HepG2 (cell line): ENCODE measurements at regions not wholly inside any gene's neighbourhood (a gene's known extent, or its start where the extent isn't known, plus 50 kb on each side); places are given as distances from the start of the nearest gene placed in this dataset.

Experiments
- ATAC-seq: fragments of 200-7000 bp; cut with Tn5 transposase; 3 replicates; pipeline ENCODE4 v1.9.1; 2020; ENCODE audit warnings: mild to moderate bottlenecking, moderate library complexity
- BruUV-seq: library from RNA; stranded (reverse); fragments of 400-500 nt; replicated peaks from 2 replicates; lab custom pipeline; 2021; lab: Mats Ljungman, UMichigan
- CTCF ChIA-PET: fragments of 300-600 bp; formaldehyde crosslinking; extraction: SDS; loops from one replicate; lab custom pipeline; 2021; ENCODE audit warnings: low total read pairs, inconsistent platforms, low intra/inter-chr PET ratio; lab: Yijun Ruan, JAX
- POLR2A ChIA-PET: fragments of 350-600 bp; sonication (Branson Sonifier 250); formaldehyde crosslinking; loops from one replicate; lab custom pipeline; 2020; ENCODE audit warnings: antibody characterized with exemption, inconsistent platforms; lab: Yijun Ruan, JAX
- DNase-seq: peaks from one replicate; pipeline ENCODE4 v3.0.0-alpha.2; 2015; ENCODE audit warnings: low spot score
- FAIRE-seq: peaks from 3 replicates; lab custom pipeline; 2011; peaks lifted over from hg19 to GRCh38; lab: Jason Lieb, UNC
- H2AFZ ChIP-seq: one replicate; pipeline ENCODE4 v1.6.1; 2011; ENCODE audit warnings: low read length, inconsistent platforms
- H3K27ac ChIP-seq: fragments of 300-600 bp; 3 replicates; pipeline ENCODE4 v1.8.0; 2011; ENCODE audit warnings: mixed run types, mild to moderate bottlenecking, mixed read lengths, low read length, inconsistent platforms; ENCODE audit not compliant: insufficient read depth; ENCODE audit errors: extremely low read length
- H3K27me3 ChIP-seq, 2 experiments: fragments of 200-600 bp in 1 of 2; 2 replicates in 1 of 2; 3 replicates in 1 of 2; pipeline versions ENCODE4 v1.6.0 to v1.8.0; 2011; ENCODE audit warnings: low read length in 2 of 2, mild to moderate bottlenecking in 2 of 2, moderate library complexity in 2 of 2, inconsistent platforms in 1 of 2; ENCODE audit not compliant: insufficient read depth in 2 of 2, control insufficient read depth in 1 of 2
- H3K36me3 ChIP-seq, 2 experiments: fragments of 200-600 bp in 1 of 2; replicated peaks in 1 of 2; 2 replicates in 1 of 2; 3 replicates in 1 of 2; pipeline versions ENCODE4 v1.5.1 to v1.8.0; 2011; ENCODE audit warnings: low read length in 2 of 2, inconsistent platforms in 1 of 2; ENCODE audit not compliant: insufficient read depth in 2 of 2, control insufficient read depth in 1 of 2
- H3K4me1 ChIP-seq: 2 replicates; pipeline ENCODE4 v1.5.1; 2012; ENCODE audit warnings: low read length, inconsistent platforms; ENCODE audit not compliant: insufficient read depth
- H3K4me2 ChIP-seq: 2 replicates; pipeline ENCODE4 v1.6.0; 2011; ENCODE audit warnings: low read depth, low read length, inconsistent platforms
- H3K4me3 ChIP-seq, 3 experiments: fragments of 200-600 bp in 1 of 3; sonication (generic), shearing (Covaris generic) in 1 of 3; replicated peaks in 1 of 3; 2 replicates each; pipeline ENCODE4 v1.5.1; 2011 to 2016; ENCODE audit warnings: low read length in 3 of 3, inconsistent platforms in 2 of 3, low read depth in 2 of 3, mild to moderate bottlenecking in 2 of 3, control low read depth in 1 of 3, mixed read lengths in 1 of 3; ENCODE audit not compliant: insufficient read depth in 1 of 3
- H3K79me2 ChIP-seq: one replicate; pipeline ENCODE4 v1.6.1; 2011; ENCODE audit warnings: low read length, inconsistent platforms; ENCODE audit not compliant: insufficient read depth
- H3K9ac ChIP-seq: 2 replicates; pipeline ENCODE4 v1.6.0; 2011; ENCODE audit warnings: mild to moderate bottlenecking, low read depth, low read length, inconsistent platforms; ENCODE audit not compliant: insufficient read depth
- H3K9me3 ChIP-seq: 2 replicates; pipeline ENCODE4 v1.5.1; 2012; ENCODE audit warnings: mild to moderate bottlenecking, low read length
- H4K20me1 ChIP-seq: 2 replicates; pipeline ENCODE4 v1.6.0; 2011; ENCODE audit warnings: inconsistent platforms, mild to moderate bottlenecking, low read length, moderate library complexity; ENCODE audit not compliant: insufficient read depth
- IKZF4 ChIP-seq: sonication (generic); formaldehyde crosslinking; IDR thresholded peaks from 2 replicates; pipeline ENCODE4 v1.5.1; 2020; ENCODE audit warnings: borderline replicate concordance, mild to moderate bottlenecking, low read depth, missing genetic modification reagents; ENCODE audit errors: not compliant biosample characterization
- MAFF ChIP-seq: IDR thresholded peaks from 2 replicates; pipeline ENCODE4 v1.6.1; 2011; ENCODE audit warnings: low read depth, low read length, improper control_type of control experiment
- MAFK ChIP-seq, 2 experiments: IDR thresholded peaks in 1 of 2; conservative IDR thresholded peaks in 1 of 2; 2 replicates each; pipeline ENCODE4 v1.6.1; 2011; ENCODE audit warnings: improper control_type of control experiment in 2 of 2, low read length in 2 of 2
- ZNF335 ChIP-seq: sonication (generic); formaldehyde crosslinking; IDR thresholded peaks from 2 replicates; pipeline ENCODE4 v1.4.0; 2020; ENCODE audit warnings: missing genetic modification reagents
- ZNF441 ChIP-seq: sonication (generic); formaldehyde crosslinking; IDR thresholded peaks from 2 replicates; pipeline ENCODE4 v1.7.0; 2021; ENCODE audit warnings: missing genetic modification reagents, borderline replicate concordance
- ZNF558 ChIP-seq: sonication (generic); formaldehyde crosslinking; IDR thresholded peaks from 2 replicates; pipeline ENCODE4 v1.9.0; 2022; ENCODE audit warnings: mild to moderate bottlenecking, missing genetic modification reagents, borderline replicate concordance
- ZNF878 ChIP-seq: sonication (generic); formaldehyde crosslinking; IDR thresholded peaks from 2 replicates; pipeline ENCODE4 v1.8.1; 2023; ENCODE audit warnings: mild to moderate bottlenecking, missing genetic modification reagents, moderate library complexity
- WGBS: methylation state at CpG from one replicate; pipeline ENCODE4 v1.1.6; 2017; ENCODE audit warnings: low lambda C conversion rate; 5-methylcytosine and 5-hydroxymethylcytosine counted together
- in situ Hi-C: cut with HindIII; loops from 2 replicates; pipeline ENCODE4 v1.10.0; 2017; ENCODE audit warnings: low pct_unique_long_range_greater_than_20kb; ENCODE audit not compliant: extremely low pct_ligation_motif_present
- intact Hi-C: fragments of 100-400 bp; cut with micrococcal nuclease; formaldehyde crosslinking; loops from one replicate; pipeline ENCODE4 v1.10.0; 2022; ENCODE audit not compliant: unreplicated experiment

DNA sequence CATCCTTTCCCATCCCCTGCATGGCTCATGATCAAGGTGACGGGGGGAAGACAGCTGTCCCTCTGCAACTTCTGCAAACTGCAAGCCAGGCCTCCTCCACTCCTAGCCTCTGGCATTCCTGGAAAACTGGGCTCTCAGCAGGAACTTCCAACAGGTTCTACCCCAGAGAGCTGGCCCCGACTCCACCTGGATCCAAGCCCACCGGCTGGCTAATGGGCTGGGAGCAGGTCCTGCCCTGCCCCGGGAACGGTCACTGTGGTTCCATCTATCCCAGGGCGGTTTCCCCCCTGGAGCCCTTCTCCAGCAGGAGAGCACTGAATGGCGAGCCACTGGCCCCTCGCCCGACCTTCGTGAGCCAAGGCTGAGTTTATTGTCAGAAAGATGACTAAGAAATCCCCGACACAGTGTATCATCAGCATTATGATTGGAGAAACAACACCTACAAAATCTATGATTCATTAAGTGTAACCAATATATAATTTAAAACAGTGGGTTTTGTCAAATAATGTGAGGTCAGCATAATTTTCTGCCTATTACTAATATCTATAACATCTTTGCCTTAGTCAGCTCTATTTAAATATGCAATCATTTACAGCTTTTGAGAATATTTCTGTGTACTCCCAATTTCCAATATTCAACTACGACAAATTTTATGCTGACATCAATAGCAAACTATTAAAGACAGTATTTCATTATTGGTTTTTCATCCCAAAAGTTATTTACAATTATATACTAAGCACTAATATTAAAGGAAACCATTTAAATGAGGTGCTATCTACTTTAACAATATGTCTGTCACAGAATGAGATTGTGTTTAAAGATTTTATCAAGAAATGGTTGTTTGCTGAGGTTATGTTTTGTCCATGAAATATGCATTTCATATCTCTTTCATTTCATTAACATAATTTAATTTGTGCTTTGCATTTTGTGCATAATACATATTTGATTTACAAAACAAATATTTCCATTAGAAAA is 133.0 kb downstream of the URI1 start:
- Histone ChIP-seq H3K4me1 (no peaks in the 10 kb centered on the region), H3K27me3 (peaks cover 2 to 24% of the 10 kb centered on the region in 2 experiments; a peak in 4 of 5 replicates), H3K9me3 (no peaks in the 10 kb centered on the region), H3K4me3 (no peak overlapping the region), H3K79me2 (no peaks in the 10 kb centered on the region), H3K27ac (no peak overlapping the region), H3K9ac (no peak overlapping the region), H2AFZ (no peak overlapping the region), H3K4me2 (no peak overlapping the region), H3K36me3 (no peaks in the 10 kb centered on the region), H4K20me1 (no peaks in the 10 kb centered on the region)
- TF ChIP-seq MAFF, result peak; percentile 95
- peak; percentile 90 to 96 for TF ChIP-seq MAFK (conservative IDR thresholded peaks at IDR 0.05 in 1 of 2, IDR thresholded peaks at IDR 0.05 in 1 of 2; ENCODE audit: low read length in 2 of 2)
- TF ChIP-seq IKZF4 (CRISPR knock-in tag), result no peak
- CTCF ChIA-PET, result no interaction called here
- in situ Hi-C loops (no loop called here), intact Hi-C loops (no loop called here)
- ATAC-seq (no peak), FAIRE-seq (no peak), DNase-seq (no peak)
- 26% methylated on average over 7 of the region's 12 CpGs for WGBS
- no TSS peak for BruUV-seq
- POLR2A ChIA-PET, result no interaction called here

DNA sequence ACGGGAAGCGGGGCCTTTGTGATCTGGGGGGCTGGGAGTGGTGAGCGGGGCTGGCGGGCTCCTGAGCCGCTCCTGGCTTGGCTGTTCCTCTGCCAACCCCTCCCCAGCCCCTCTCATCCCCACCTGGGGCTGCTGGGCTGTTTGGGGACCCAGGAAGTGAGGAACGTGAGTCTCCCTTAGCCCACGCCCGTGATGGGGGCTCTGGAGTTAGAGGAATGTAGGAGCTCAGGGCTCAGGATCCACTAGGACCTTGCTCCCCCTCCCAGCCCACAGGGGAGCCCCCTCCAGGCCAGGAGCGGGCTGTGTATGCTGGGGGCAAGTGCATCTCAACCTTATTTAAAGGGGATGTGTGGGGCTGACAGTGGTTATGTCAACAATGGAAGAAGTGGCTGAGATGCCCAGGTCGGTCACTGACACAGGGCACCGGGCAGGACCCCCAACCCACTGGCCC is 134.1 kb downstream of the URI1 start:
- Histone ChIP-seq H3K4me3 (no peak overlapping the region), H3K27ac (no peak overlapping the region), H4K20me1 (no peaks in the 10 kb centered on the region), H3K4me2 (no peak overlapping the region), H3K4me1 (no peaks in the 10 kb centered on the region), H3K9me3 (no peaks in the 10 kb centered on the region), H3K79me2 (no peaks in the 10 kb centered on the region), H3K9ac (no peak overlapping the region), H2AFZ (no peak overlapping the region), H3K27me3 (peaks cover 2 to 23% of the 10 kb centered on the region in 2 experiments; a peak in 4 of 5 replicates), H3K36me3 (no peaks in the 10 kb centered on the region)
- intact Hi-C loops (no loop called here), in situ Hi-C loops (no loop called here)
- no peak for FAIRE-seq
- no peak for DNase-seq
- POLR2A ChIA-PET, result no interaction called here
- 5% methylated on average over 8 of the region's 11 CpGs for WGBS
- ATAC-seq, result peak; percentile 49; the same call in 1 of the 3 replicates
- BruUV-seq, result no TSS peak
- CTCF ChIA-PET, result no interaction called here
- TF ChIP-seq ZNF441, result no peak
- no peak for TF ChIP-seq ZNF878
- TF ChIP-seq ZNF558 (CRISPR knock-in tag), result no peak
- no peak for TF ChIP-seq ZNF335
- TF ChIP-seq, all 625 proteins: peak for 0
